C4-2B (cell line): ENCODE measurements at regions not wholly inside any gene's neighbourhood (a gene's known extent, or its start where the extent isn't known, plus 50 kb on each side); places are given as distances from the start of the nearest gene placed in this dataset.

ENCODE experiments used
- H3K27ac ChIP-seq: fragments of 450-650 bp; 2 replicates; pipeline ENCODE4 v1.5.1; 2017
- CTCF ChIP-seq: fragments of 450-650 bp; conservative IDR thresholded peaks from 2 replicates; pipeline ENCODE4 v1.5.1; 2017; ENCODE audit warnings: mild to moderate bottlenecking
- ZFX ChIP-seq: fragments of 450-650 bp; IDR thresholded peaks from 2 replicates; pipeline ENCODE4 v1.6.1; 2017

- H3K27ac ChIP-seq, result no peak overlapping the region
- TF ChIP-seq CTCF (no peak), ZFX (no peak)
These were observed 117.6 kb downstream of the TTC6 start for GRCh38 chr14:37712976-37713431.

- TF ChIP-seq CTCF (no peak), ZFX (no peak)
- H3K27ac ChIP-seq, result no peak overlapping the region
These were observed 124.7 kb downstream of the TTC6 start for GRCh38 chr14:37720131-37720530.

- TF ChIP-seq ZFX, result no peak
- no peak for TF ChIP-seq CTCF
- H3K27ac ChIP-seq, result no peak overlapping the region
These were observed 126.7 kb downstream of the TTC6 start for GRCh38 chr14:37721976-37722659.

GRCh38 chr14:37723515-37723914 is 128.1 kb downstream of the TTC6 start:
- H3K27ac ChIP-seq, result no peak overlapping the region
- TF ChIP-seq ZFX, result no peak
- no peak for TF ChIP-seq CTCF

- no peak for TF ChIP-seq CTCF
- TF ChIP-seq ZFX, result no peak
- H3K27ac ChIP-seq, result no peak overlapping the region
These were observed 131.3 kb downstream of the TTC6 start for GRCh38 chr14:37726708-37727107.

- TF ChIP-seq CTCF (no peak), ZFX (no peak)
- no peak overlapping the region for H3K27ac ChIP-seq
These were observed 133.8 kb downstream of the TTC6 start for GRCh38 chr14:37729218-37729617.

GRCh38 chr14:37731094-37731493 is 135.7 kb downstream of the TTC6 start:
- TF ChIP-seq CTCF, result no peak
- TF ChIP-seq ZFX, result no peak
- H3K27ac ChIP-seq, result no peak overlapping the region
